OCI-LY1 (cell line): ENCODE measurements at regions not wholly inside any gene's neighbourhood (a gene's known extent, or its start where the extent isn't known, plus 50 kb on each side); places are given as distances from the start of the nearest gene placed in this dataset.

Source experiments
- H2AFZ ChIP-seq: fragments of 200-600 bp; sonication (generic), shearing (Covaris generic); 2 replicates; pipeline ENCODE4 v1.6.0; 2014; ENCODE audit warnings: antibody characterized with exemption, mild to moderate bottlenecking, low read length
- H3F3A ChIP-seq: fragments of 200-600 bp; sonication (generic), shearing (Covaris generic); 2 replicates; pipeline ENCODE4 v1.6.0; 2014; ENCODE audit warnings: mild to moderate bottlenecking, antibody characterized with exemption, low read length, moderate library complexity; ENCODE audit not compliant: insufficient read depth
- H3K27ac ChIP-seq: fragments of 200-600 bp; sonication (generic); 2 replicates; pipeline ENCODE4 v1.5.1; 2014; ENCODE audit warnings: low read length, mixed run types, mild to moderate bottlenecking, low read depth; ENCODE audit not compliant: poor library complexity, severe bottlenecking
- H3K27me3 ChIP-seq: fragments of 200-600 bp; sonication (generic); 2 replicates; pipeline ENCODE4 v1.6.0; 2014; ENCODE audit warnings: antibody characterized with exemption, mild to moderate bottlenecking, low read length, moderate library complexity; ENCODE audit not compliant: insufficient read depth
- H3K36me3 ChIP-seq: fragments of 200-600 bp; sonication (generic); 2 replicates; pipeline ENCODE4 v1.6.1; 2014; ENCODE audit warnings: mild to moderate bottlenecking, antibody characterized with exemption, low read length, moderate library complexity, mixed read lengths; ENCODE audit not compliant: insufficient read depth
- H3K4me1 ChIP-seq: fragments of 200-600 bp; sonication (generic); 2 replicates; pipeline ENCODE4 v1.5.1; 2014; ENCODE audit warnings: mild to moderate bottlenecking, low read length, moderate library complexity; ENCODE audit not compliant: insufficient read depth, severe bottlenecking
- H3K4me2 ChIP-seq: fragments of 200-600 bp; sonication (generic), shearing (Covaris generic); 2 replicates; pipeline ENCODE4 v1.6.1; 2014; ENCODE audit warnings: low read length
- H3K4me3 ChIP-seq: fragments of 200-600 bp; sonication (generic); 2 replicates; pipeline ENCODE4 v1.5.1; 2014; ENCODE audit warnings: low read length, low read depth, mild to moderate bottlenecking, mixed read lengths; ENCODE audit not compliant: poor library complexity, severe bottlenecking
- H3K79me2 ChIP-seq: fragments of 200-600 bp; shearing (Covaris generic); 2 replicates; pipeline ENCODE4 v1.6.1; 2016; ENCODE audit warnings: mixed run types, low read length, mixed read lengths; ENCODE audit not compliant: insufficient read depth
- H3K9ac ChIP-seq: fragments of 200-600 bp; sonication (generic), shearing (Covaris generic); 2 replicates; pipeline ENCODE4 v1.6.1; 2014; ENCODE audit warnings: mild to moderate bottlenecking, low read length, mixed read lengths
- H3K9me2 ChIP-seq: fragments of 200-600 bp; sonication (generic), shearing (Covaris generic); 2 replicates; pipeline ENCODE4 v1.6.1; 2014; ENCODE audit warnings: low read depth, mild to moderate bottlenecking, low read length, mixed read lengths
- H3K9me3 ChIP-seq: fragments of 200-600 bp; shearing (Covaris generic); 2 replicates; pipeline ENCODE4 v1.6.1; 2014; ENCODE audit warnings: low read length, mixed read lengths
- H4K20me1 ChIP-seq: fragments of 200-600 bp; sonication (generic), shearing (Covaris generic); 2 replicates; pipeline ENCODE4 v1.6.0; 2016; ENCODE audit warnings: mild to moderate bottlenecking, low read length; ENCODE audit not compliant: insufficient read depth
- CTCF ChIP-seq: fragments of 200-600 bp; sonication (generic), shearing (Covaris generic); IDR thresholded peaks from 2 replicates; pipeline ENCODE4 v1.5.1; 2017; ENCODE audit warnings: mild to moderate bottlenecking, antibody characterized with exemption, low read length, moderate library complexity, mixed read lengths
- EZH2 ChIP-seq: fragments of 200-600 bp; sonication (generic), shearing (Covaris generic); IDR thresholded peaks from 2 replicates; pipeline ENCODE4 v1.8.0; 2017; ENCODE audit warnings: borderline replicate concordance, mixed run types, mild to moderate bottlenecking, antibody characterized with exemption, low read length, moderate library complexity, mixed read lengths

GRCh38 chr4:162265802-162266201, 102.0 kb upstream of the FSTL5 start:
- H3K4me2 ChIP-seq = no peak overlapping the region
- H2AFZ ChIP-seq = no peak overlapping the region
- no peak overlapping the region for H3K4me3 ChIP-seq
- no peaks in the 10 kb centered on the region for H3K9me2 ChIP-seq
- H3F3A ChIP-seq = no peaks in the 10 kb centered on the region
- no peaks in the 10 kb centered on the region for H3K27me3 ChIP-seq
- H3K9ac ChIP-seq = no peak overlapping the region
- H3K4me1 ChIP-seq = no peaks in the 10 kb centered on the region
- TF ChIP-seq CTCF (no peak), EZH2 (no peak)
- H3K79me2 ChIP-seq = no peaks in the 10 kb centered on the region
- no peak overlapping the region for H3K27ac ChIP-seq
- no peaks in the 10 kb centered on the region for H3K9me3 ChIP-seq
- no peaks in the 10 kb centered on the region for H3K36me3 ChIP-seq
- H4K20me1 ChIP-seq = no peaks in the 10 kb centered on the region

- no peaks in the 10 kb centered on the region for H3F3A ChIP-seq
- no peaks in the 10 kb centered on the region for H4K20me1 ChIP-seq
- H3K27me3 ChIP-seq = no peaks in the 10 kb centered on the region
- H3K79me2 ChIP-seq = no peaks in the 10 kb centered on the region
- no peaks in the 10 kb centered on the region for H3K9me3 ChIP-seq
- H3K4me3 ChIP-seq = no peak overlapping the region
- H3K9ac ChIP-seq = no peak overlapping the region
- H3K4me1 ChIP-seq = no peaks in the 10 kb centered on the region
- no peak overlapping the region for H3K27ac ChIP-seq
- H3K9me2 ChIP-seq = no peaks in the 10 kb centered on the region
- H3K4me2 ChIP-seq = no peak overlapping the region
- no peak overlapping the region for H2AFZ ChIP-seq
- no peak for TF ChIP-seq EZH2
- no peak for TF ChIP-seq CTCF
- H3K36me3 ChIP-seq = no peaks in the 10 kb centered on the region
Observed at GRCh38 chr4:162245051-162245450, 81.3 kb upstream of the FSTL5 start.

GRCh38 chr4:162241857-162242256, 78.1 kb upstream of the FSTL5 start:
- H3K9ac ChIP-seq = no peak overlapping the region
- H3K27ac ChIP-seq = no peak overlapping the region
- H2AFZ ChIP-seq = no peak overlapping the region
- no peaks in the 10 kb centered on the region for H3K9me3 ChIP-seq
- no peaks in the 10 kb centered on the region for H3K4me1 ChIP-seq
- H3K27me3 ChIP-seq = no peaks in the 10 kb centered on the region
- no peaks in the 10 kb centered on the region for H4K20me1 ChIP-seq
- H3F3A ChIP-seq = no peaks in the 10 kb centered on the region
- no peaks in the 10 kb centered on the region for H3K9me2 ChIP-seq
- H3K36me3 ChIP-seq = no peaks in the 10 kb centered on the region
- TF ChIP-seq CTCF (no peak), EZH2 (no peak)
- H3K4me3 ChIP-seq = no peak overlapping the region
- no peak overlapping the region for H3K4me2 ChIP-seq
- no peaks in the 10 kb centered on the region for H3K79me2 ChIP-seq
